Chondrocyte (in vitro differentiated cells): ENCODE measurements at regions not wholly inside any gene's neighbourhood (a gene's known extent, or its start where the extent isn't known, plus 50 kb on each side); places are given as distances from the start of the nearest gene placed in this dataset.

Source experiments
- DNase-seq: peaks from one replicate; pipeline ENCODE4 v3.0.0; 2021; ENCODE audit warnings: mixed read lengths, low spot score
- H3K27ac Mint-ChIP-seq: one replicate; pipeline ENCODE4 v1.8.0; 2021; ENCODE audit warnings: mild to moderate bottlenecking, moderate library complexity, mixed read lengths; ENCODE audit not compliant: unreplicated experiment
- H3K27me3 Mint-ChIP-seq: 2 replicates; pipeline ENCODE4 v1.8.0; 2021; ENCODE audit warnings: low read depth, mixed read lengths
- H3K36me3 Mint-ChIP-seq: 2 replicates; pipeline ENCODE4 v1.8.0; 2021; ENCODE audit warnings: low read depth, mixed read lengths
- H3K4me1 Mint-ChIP-seq: 2 replicates; pipeline ENCODE4 v1.8.0; 2021; ENCODE audit warnings: low read depth, mild to moderate bottlenecking, mixed read lengths
- H3K4me3 Mint-ChIP-seq: one replicate; pipeline ENCODE4 v1.8.0; 2021; ENCODE audit warnings: mild to moderate bottlenecking, moderate library complexity, mixed read lengths; ENCODE audit not compliant: unreplicated experiment
- H3K9me3 Mint-ChIP-seq: 2 replicates; pipeline ENCODE4 v1.8.0; 2021; ENCODE audit warnings: low read depth, mixed read lengths
- CTCF ChIP-seq: fragments of 200-600 bp; sonication (generic); IDR thresholded peaks from 2 replicates; pipeline ENCODE4 v1.5.0; 2021; ENCODE audit warnings: antibody characterized with exemption, mild to moderate bottlenecking, moderate library complexity

- H3K9me3 Mint-ChIP-seq, result no peaks in the 10 kb centered on the region
- H3K36me3 Mint-ChIP-seq, result no peaks in the 10 kb centered on the region
- H3K4me3 Mint-ChIP-seq, result no peak overlapping the region
- no peak for TF ChIP-seq CTCF
- H3K27ac Mint-ChIP-seq, result no peak overlapping the region
- H3K4me1 Mint-ChIP-seq, result no peaks in the 10 kb centered on the region
- H3K27me3 Mint-ChIP-seq, result peaks cover 17% of the 10 kb centered on the region
- DNase-seq, result no peak
Observed at GRCh38 chr7:55273186-55273980, 91.8 kb upstream of the LANCL2 start.

GRCh38 chr7:55274156-55274555, 91.0 kb upstream of the LANCL2 start:
- Mint-ChIP-seq H3K36me3 (no peaks in the 10 kb centered on the region), H3K9me3 (no peaks in the 10 kb centered on the region), H3K27me3 (peaks cover 15% of the 10 kb centered on the region), H3K4me3 (no peak overlapping the region), H3K27ac (no peak overlapping the region), H3K4me1 (no peaks in the 10 kb centered on the region)
- no peak for TF ChIP-seq CTCF
- no peak for DNase-seq

DNA sequence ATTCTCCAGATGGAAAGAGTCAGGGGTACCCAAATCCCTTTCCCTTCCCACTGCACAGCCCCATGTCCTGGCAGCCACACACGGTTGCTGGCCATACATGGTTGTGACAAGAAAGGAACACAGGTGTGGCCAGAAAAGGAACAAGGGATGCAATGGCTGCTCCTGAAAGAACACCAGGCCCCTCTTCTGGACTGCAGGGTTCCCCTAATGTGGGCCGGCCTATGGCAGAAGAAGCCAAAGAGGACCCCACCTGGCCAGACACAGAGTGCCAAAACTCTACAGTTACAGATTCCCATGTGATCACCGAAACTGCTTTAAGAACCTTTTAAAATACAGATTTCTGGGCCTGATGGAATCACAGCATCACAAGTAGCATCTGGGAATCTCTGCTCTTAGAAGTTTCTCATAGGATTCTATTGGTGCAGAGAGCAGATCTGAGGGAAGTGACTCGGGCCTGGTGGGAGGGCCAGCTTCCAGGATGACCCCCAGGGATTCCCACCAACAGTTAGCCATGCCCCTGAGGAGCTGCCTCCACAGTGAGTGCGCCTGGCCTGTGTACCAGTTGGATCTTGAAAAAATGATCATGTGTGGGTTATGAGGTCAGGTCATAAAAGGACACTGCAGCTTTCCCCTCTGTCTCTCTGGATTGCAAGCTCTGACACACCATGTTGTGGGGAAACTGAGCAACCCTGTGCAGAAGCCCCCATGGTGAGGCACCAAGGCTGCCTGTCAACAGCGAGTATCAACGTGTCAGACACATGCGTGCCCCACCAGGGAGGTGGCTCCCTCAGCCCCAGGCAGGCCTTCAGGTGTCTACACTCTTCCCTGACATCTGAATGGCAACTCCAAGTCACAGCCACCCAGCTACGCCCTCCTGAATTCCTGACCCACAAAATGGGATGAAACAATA, 89.6 kb upstream of the LANCL2 start:
- no peaks in the 10 kb centered on the region for H3K36me3 Mint-ChIP-seq
- H3K4me3 Mint-ChIP-seq, result no peak overlapping the region
- DNase-seq, result no peak
- H3K9me3 Mint-ChIP-seq, result no peaks in the 10 kb centered on the region
- H3K27ac Mint-ChIP-seq, result no peak overlapping the region
- TF ChIP-seq CTCF, result no peak
- H3K27me3 Mint-ChIP-seq, result peaks cover 17% of the 10 kb centered on the region
- H3K4me1 Mint-ChIP-seq, result no peaks in the 10 kb centered on the region

- no peak for TF ChIP-seq CTCF
- H3K27ac Mint-ChIP-seq, result no peak overlapping the region
- DNase-seq, result no peak
- H3K4me1 Mint-ChIP-seq, result no peaks in the 10 kb centered on the region
- H3K4me3 Mint-ChIP-seq, result no peak overlapping the region
- H3K9me3 Mint-ChIP-seq, result no peaks in the 10 kb centered on the region
- no peaks in the 10 kb centered on the region for H3K36me3 Mint-ChIP-seq
- peaks cover 16% of the 10 kb centered on the region for H3K27me3 Mint-ChIP-seq
Observed at GRCh38 chr7:55276572-55277295, 88.4 kb upstream of the LANCL2 start.

GRCh38 chr7:55277916-55278315, 87.2 kb upstream of the LANCL2 start:
- H3K27me3 Mint-ChIP-seq, result peaks cover 13% of the 10 kb centered on the region
- no peak overlapping the region for H3K4me3 Mint-ChIP-seq
- no peak for DNase-seq
- H3K27ac Mint-ChIP-seq, result no peak overlapping the region
- H3K4me1 Mint-ChIP-seq, result no peaks in the 10 kb centered on the region
- H3K36me3 Mint-ChIP-seq, result no peaks in the 10 kb centered on the region
- no peaks in the 10 kb centered on the region for H3K9me3 Mint-ChIP-seq
- no peak for TF ChIP-seq CTCF
